ENCODE measurements at regions not wholly inside any gene's neighbourhood (a gene's known extent, or its start where the extent isn't known, plus 50 kb on each side); places are given as distances from the start of the nearest gene placed in this dataset.

DNA sequence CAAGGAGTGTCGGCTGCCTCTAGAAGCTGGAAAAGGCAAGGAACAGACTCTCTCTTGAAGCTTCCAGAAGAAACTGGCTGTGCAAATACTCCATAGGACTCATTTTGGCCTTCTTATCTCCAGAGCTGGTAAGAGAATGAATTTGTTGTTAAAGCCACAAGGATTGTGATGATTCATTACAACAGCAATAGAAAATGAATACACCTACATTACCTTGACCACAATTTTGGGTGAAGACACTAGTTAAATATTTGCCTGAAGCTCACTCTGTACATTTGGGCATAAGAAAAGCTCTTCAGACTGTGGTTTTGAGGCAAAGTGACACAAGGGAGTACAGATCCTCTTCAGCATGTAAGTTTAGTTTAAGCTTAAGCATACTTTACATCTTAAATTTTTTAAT, 134.5 kb upstream of the TLL1 start:
- Histone ChIP-seq H4K20me1 (replicated peaks; ENCODE audit: control insufficient read depth, extremely low read depth, insufficient read depth, low read length) (no peaks in the 10 kb centered on the region), H3K9ac (replicated peaks; ENCODE audit: extremely low read depth, insufficient read depth, low read length) (no peak overlapping the region), H3K36me3 (ENCODE audit: control insufficient read depth in 2 of 2, extremely low read depth in 1 of 2, insufficient read depth in 2 of 2, low read length in 2 of 2) (no peaks in the 10 kb centered on the region), H2AFZ (ENCODE audit: low read depth, low read length) (no peak overlapping the region), H3K9me1 (replicated peaks; ENCODE audit: control insufficient read depth, extremely low read depth, insufficient read depth, low read length) (no peaks in the 10 kb centered on the region), H3K27me3 (ENCODE audit: control insufficient read depth in 2 of 2, insufficient read depth in 2 of 2, low read length in 2 of 2) (no peaks in the 10 kb centered on the region), H3K4me2 (ENCODE audit: insufficient read depth, low read length) (no peak overlapping the region), H3K9me3 (replicated peaks; ENCODE audit: control insufficient read depth, insufficient read depth, low read length) (no peaks in the 10 kb centered on the region), H3K4me3 (replicated peaks in 1 of 3; ENCODE audit: insufficient read depth in 1 of 3, low read depth in 1 of 3, low read length in 3 of 3) (no peak overlapping the region), H3K27ac (ENCODE audit: insufficient read depth, low read depth, low read length) (no peak overlapping the region), H3K4me1 (ENCODE audit: control insufficient read depth, extremely low read depth, insufficient read depth, low read length) (peaks cover 25% of the 10 kb centered on the region), H3K79me2 (ENCODE audit: control insufficient read depth, insufficient read depth, low read length) (no peaks in the 10 kb centered on the region)
- BruUV-seq (replicated peaks) = no TSS peak
- no peak for FAIRE-seq
- dilution Hi-C loops (cut with MboI; ENCODE audit: extremely low pct_ligation_motif_present, low sequenced_read_pairs) = no loop called here
- intact Hi-C loops (cut with micrococcal nuclease) = no loop called here
- CTCF ChIA-PET = interaction anchor here (1.0 kb wide), 1 partner anchor 245 kb away, joined by 4 read pairs; no protein-coding TSS in a partner anchor
- TF ChIP-seq POLR2AphosphoS5 (IDR thresholded peaks at IDR 0.05; ENCODE audit: insufficient read depth, low read depth, low read length) (no peak), JUN (IDR thresholded peaks at IDR 0.05; ENCODE audit: borderline replicate concordance, insufficient read depth, insufficient read length, low read depth) (no peak), POLR2A (IDR thresholded peaks at IDR 0.05; ENCODE audit: low read depth, low read length) (no peak)
- TF ChIP-seq, protein P1, sequence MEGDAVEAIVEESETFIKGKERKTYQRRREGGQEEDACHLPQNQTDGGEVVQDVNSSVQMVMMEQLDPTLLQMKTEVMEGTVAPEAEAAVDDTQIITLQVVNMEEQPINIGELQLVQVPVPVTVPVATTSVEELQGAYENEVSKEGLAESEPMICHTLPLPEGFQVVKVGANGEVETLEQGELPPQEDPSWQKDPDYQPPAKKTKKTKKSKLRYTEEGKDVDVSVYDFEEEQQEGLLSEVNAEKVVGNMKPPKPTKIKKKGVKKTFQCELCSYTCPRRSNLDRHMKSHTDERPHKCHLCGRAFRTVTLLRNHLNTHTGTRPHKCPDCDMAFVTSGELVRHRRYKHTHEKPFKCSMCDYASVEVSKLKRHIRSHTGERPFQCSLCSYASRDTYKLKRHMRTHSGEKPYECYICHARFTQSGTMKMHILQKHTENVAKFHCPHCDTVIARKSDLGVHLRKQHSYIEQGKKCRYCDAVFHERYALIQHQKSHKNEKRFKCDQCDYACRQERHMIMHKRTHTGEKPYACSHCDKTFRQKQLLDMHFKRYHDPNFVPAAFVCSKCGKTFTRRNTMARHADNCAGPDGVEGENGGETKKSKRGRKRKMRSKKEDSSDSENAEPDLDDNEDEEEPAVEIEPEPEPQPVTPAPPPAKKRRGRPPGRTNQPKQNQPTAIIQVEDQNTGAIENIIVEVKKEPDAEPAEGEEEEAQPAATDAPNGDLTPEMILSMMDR (IDR thresholded peaks at IDR 0.05; ENCODE audit: extremely low read depth in 1 of 2, insufficient read depth in 1 of 2, low read depth in 1 of 2, low read length in 2 of 2) = no peak
- TF ChIP-seq, protein P2, sequence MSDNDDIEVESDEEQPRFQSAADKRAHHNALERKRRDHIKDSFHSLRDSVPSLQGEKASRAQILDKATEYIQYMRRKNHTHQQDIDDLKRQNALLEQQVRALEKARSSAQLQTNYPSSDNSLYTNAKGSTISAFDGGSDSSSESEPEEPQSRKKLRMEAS (IDR thresholded peaks at IDR 0.05; ENCODE audit: insufficient read depth, insufficient read length) = no peak
- DNase-seq (ENCODE audit: low read depth, low spot score) = no peak
- POLR2A ChIA-PET = no interaction called here

DNA sequence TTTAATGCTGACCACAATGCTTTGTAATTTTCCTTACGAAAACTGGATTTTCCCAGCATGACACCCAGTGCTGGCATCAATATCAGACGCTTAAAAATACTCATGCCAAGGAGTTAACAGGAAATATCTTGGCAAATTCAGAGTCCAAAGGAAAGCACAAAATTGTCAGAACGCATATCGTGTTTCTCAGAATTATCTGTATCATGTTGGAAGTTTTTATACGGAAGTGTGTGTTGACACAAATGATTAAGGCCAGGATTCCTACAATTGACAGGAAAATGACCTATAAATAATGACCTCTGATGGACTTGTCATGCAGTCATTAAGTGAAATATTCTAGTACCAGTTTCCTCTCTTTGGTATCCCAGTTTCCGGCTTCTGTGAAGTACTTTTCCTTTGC, 132.1 kb upstream of the TLL1 start:
- no TSS peak for BruUV-seq (replicated peaks)
- no peaks in the 10 kb centered on the region for H3K36me3 ChIP-seq (ENCODE audit: control insufficient read depth in 2 of 2, extremely low read depth in 1 of 2, insufficient read depth in 2 of 2, low read length in 2 of 2)
- H3K79me2 ChIP-seq (ENCODE audit: control insufficient read depth, insufficient read depth, low read length) = no peaks in the 10 kb centered on the region
- H3K9me1 ChIP-seq (replicated peaks; ENCODE audit: control insufficient read depth, extremely low read depth, insufficient read depth, low read length) = no peaks in the 10 kb centered on the region
- peaks cover 25% of the 10 kb centered on the region for H3K4me1 ChIP-seq (ENCODE audit: control insufficient read depth, extremely low read depth, insufficient read depth, low read length)
- DNase-seq (ENCODE audit: low read depth, low spot score) (peak; percentile 76), FAIRE-seq (peak; percentile 90)
- no peaks in the 10 kb centered on the region for H3K9me3 ChIP-seq (replicated peaks; ENCODE audit: control insufficient read depth, insufficient read depth, low read length)
- no peak overlapping the region for H2AFZ ChIP-seq (ENCODE audit: low read depth, low read length)
- H3K27ac ChIP-seq (ENCODE audit: insufficient read depth, low read depth, low read length) = peak overlapping the region; percentile 0
- intact Hi-C loops (cut with micrococcal nuclease) (loop anchor here (1.0 kb wide), 3 partner anchors 25 to 161 kb away; no protein-coding TSS in a partner anchor), dilution Hi-C loops (cut with MboI; ENCODE audit: extremely low pct_ligation_motif_present, low sequenced_read_pairs) (no loop called here)
- H4K20me1 ChIP-seq (replicated peaks; ENCODE audit: control insufficient read depth, extremely low read depth, insufficient read depth, low read length) = no peaks in the 10 kb centered on the region
- TF ChIP-seq JUN (IDR thresholded peaks at IDR 0.05; ENCODE audit: borderline replicate concordance, insufficient read depth, insufficient read length, low read depth) = peak; percentile 62
- no peak for TF ChIP-seq MYC (IDR thresholded peaks at IDR 0.05; ENCODE audit: low read depth, low read length)
- TF ChIP-seq FOS (IDR thresholded peaks at IDR 0.05; ENCODE audit: borderline replicate concordance, insufficient read depth, low read length) = peak; percentile 77
- peak; percentile 81 for TF ChIP-seq POLR2A (IDR thresholded peaks at IDR 0.05; ENCODE audit: low read depth, low read length)
- TF ChIP-seq POLR2AphosphoS5 (IDR thresholded peaks at IDR 0.05; ENCODE audit: insufficient read depth, low read depth, low read length) = peak; percentile 89
- peak; percentile 95 for TF ChIP-seq GATA2 (IDR thresholded peaks at IDR 0.05; ENCODE audit: insufficient read depth, insufficient read length, low read depth, low read length)
- no peak overlapping the region for H3K9ac ChIP-seq (replicated peaks; ENCODE audit: extremely low read depth, insufficient read depth, low read length)
- peak overlapping the region; percentile 56 for H3K4me2 ChIP-seq (ENCODE audit: insufficient read depth, low read length)
- H3K27me3 ChIP-seq (ENCODE audit: control insufficient read depth in 2 of 2, insufficient read depth in 2 of 2, low read length in 2 of 2) = no peaks in the 10 kb centered on the region
- peak overlapping the region in 1 of 3 experiments; percentile 14 for H3K4me3 ChIP-seq (replicated peaks in 1 of 3; ENCODE audit: insufficient read depth in 1 of 3, low read depth in 1 of 3, low read length in 3 of 3)
- POLR2A ChIA-PET = no interaction called here
- CTCF ChIA-PET = no interaction called here
